H54 (cell line): ENCODE measurements at regions not wholly inside any gene's neighbourhood (a gene's known extent, or its start where the extent isn't known, plus 50 kb on each side); places are given as distances from the start of the nearest gene placed in this dataset.

ENCODE experiments used
- DNase-seq: peaks from one replicate; pipeline ENCODE4 v3.0.0; 2011; ENCODE audit warnings: low spot score, mixed read lengths; ENCODE audit not compliant: insufficient read length
- FAIRE-seq: peaks from 3 replicates; lab custom pipeline; 2011; peaks lifted over from hg19 to GRCh38; lab: Jason Lieb, UNC
- POLR2A ChIP-seq: IDR thresholded peaks from 2 replicates; pipeline ENCODE4 v1.6.1; 2011; ENCODE audit warnings: low read depth, mild to moderate bottlenecking, low read length

GRCh38 chr10:44587488-44588318 lies 202.8 kb upstream of the CXCL12 start:
- no peak for FAIRE-seq
- no peak for TF ChIP-seq POLR2A
- DNase-seq: no peak

DNA sequence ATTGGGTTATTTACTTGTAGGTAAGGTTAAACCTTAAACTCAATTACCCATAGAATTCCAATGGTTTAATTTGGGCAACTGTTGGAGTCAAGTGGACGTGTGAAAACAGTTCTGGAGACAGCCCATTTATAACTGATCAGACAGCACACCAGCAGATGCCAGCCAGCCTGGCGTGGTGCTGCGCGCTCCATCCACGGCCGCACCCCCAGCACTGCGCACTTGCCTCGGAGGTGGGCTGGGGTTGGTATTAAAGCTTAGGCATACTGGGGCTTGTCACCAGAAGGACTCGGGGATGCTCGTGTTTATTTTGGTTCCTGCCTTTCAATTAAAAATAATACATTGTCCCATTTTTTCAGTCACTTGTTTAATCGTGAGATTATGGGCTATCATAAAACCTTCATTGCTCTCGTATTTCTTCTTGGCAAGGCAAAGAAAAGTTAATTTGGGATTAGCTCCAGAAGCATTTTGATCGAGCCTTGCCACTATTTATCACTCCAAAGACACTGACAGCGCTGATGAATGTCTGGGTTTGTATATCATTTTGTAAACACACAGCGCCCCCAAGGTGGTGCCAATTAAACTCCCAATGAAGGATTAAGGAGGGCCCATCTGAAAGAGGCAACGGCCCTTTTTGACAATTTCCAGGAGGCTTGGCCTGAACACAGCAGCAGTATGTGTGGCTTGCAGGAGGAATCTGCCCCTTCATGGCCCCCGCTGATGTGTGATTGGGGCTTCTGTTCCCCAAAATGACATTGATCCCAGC lies 204.5 kb upstream of the CXCL12 start:
- TF ChIP-seq POLR2A: no peak
- FAIRE-seq (no peak), DNase-seq (no peak)

DNA sequence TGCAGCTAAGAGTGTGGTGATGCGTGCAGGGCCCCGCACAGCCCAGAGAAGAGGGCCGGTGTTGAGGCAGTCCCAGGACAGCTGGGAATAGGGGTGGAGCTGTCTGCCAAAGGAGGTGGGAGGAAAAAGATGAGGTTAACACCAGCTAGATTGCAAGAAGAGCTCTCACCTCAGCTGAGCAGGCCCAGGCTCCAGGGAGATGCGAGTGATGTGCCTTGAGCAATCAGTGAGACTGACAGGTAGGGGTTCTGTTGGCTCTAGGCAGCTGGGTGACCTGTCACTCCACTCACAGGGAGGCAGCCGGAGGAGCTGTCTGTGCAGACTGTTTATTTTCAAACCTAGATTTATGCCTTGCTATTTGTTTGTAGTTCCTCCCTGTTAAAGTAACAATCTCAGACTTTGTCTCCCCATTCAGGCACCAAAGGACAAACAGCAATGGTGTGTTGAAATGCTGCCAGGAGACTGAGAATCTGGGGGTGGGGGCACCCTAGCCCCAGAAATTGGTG lies 205.1 kb upstream of the CXCL12 start:
- DNase-seq (no peak), FAIRE-seq (no peak)
- no peak for TF ChIP-seq POLR2A

- DNase-seq (no peak), FAIRE-seq (no peak)
- TF ChIP-seq POLR2A: no peak
These were observed 207.0 kb upstream of the CXCL12 start for GRCh38 chr10:44591911-44592310.

DNA sequence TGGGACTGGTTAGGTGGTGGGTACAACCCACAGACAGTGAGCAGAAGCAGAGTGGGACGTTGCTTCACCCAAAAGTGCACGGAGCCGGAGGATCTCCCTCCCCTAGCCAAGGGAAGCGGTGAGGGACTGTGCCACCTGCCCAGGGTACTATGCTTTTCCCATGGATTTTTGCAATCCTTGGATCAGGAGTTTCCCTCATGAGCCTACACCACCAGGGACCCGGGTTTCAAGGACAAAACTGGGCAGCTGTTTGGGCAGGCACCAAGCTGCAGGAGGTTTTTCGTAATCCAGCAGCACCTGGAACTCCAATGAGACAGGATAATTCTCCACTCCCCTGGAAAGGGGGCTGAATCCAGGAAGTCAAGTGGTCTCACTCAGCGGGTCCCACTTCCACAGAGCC lies 209.1 kb upstream of the CXCL12 start:
- no peak for DNase-seq
- no peak for TF ChIP-seq POLR2A
- no peak for FAIRE-seq

DNA sequence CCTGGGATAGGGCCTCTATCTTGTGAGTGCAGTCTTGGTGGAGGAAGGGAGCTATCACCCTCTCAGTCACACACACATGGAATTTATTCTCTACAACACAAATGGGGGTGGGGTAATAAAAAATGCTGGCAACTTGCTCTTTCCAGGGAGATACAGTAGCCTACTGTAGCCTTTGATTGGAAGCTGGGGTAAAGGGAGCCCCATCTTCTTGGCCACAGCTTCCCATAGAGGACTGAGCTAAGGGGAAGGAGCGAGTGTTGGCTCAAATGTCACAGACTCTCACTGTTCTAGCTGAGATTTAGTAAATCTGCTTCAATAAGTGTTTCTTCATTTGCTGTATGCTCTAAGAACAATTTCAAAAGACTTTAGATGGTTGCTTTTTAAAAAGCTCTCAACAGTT lies 222.2 kb upstream of the CXCL12 start:
- TF ChIP-seq POLR2A: no peak
- DNase-seq (no peak), FAIRE-seq (no peak)

GRCh38 chr10:44618910-44619309 lies 234.0 kb upstream of the CXCL12 start:
- FAIRE-seq (no peak), DNase-seq (no peak)
- no peak for TF ChIP-seq POLR2A

DNA sequence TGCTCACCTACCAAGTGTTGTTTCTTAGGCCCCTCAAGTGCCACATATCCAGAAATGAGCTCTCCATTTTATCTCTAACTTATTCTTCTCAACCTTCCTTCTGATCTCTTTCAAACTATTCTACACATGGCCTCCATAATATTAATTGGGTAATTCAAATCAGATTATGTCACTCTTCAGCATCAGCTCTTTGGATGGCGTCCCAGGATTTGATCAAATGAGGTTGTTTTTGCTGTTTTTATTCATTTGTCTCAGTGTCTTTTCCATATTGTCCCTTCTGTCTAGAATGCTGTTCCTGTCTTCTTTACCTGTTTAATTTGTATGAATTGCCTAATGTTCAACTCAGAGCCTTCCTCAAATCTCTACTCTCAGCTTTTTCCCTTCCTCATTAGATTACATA lies 234.6 kb upstream of the CXCL12 start:
- FAIRE-seq: no peak
- TF ChIP-seq POLR2A: no peak
- DNase-seq: no peak

DNA sequence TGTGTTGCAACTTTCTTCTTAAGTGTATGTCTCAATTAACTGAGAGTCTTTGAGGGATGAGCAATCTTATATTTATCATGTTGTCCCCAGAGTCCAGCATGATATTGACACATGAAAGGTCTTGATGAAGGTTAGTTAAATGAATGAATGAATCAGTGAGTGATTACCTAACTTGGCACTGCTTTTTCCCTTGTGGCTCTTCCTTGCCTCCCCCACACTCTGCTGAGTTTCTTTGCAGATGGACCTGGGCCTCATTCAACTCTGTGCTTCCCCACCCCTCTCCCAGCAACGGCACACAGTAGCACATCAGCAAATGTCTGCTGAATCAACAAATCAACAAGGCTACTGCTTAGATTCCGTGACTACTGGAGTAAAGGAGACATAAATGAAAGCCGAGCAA lies 235.1 kb upstream of the CXCL12 start:
- no peak for DNase-seq
- FAIRE-seq: no peak
- TF ChIP-seq POLR2A: no peak

GRCh38 chr10:44627591-44628354 lies 242.9 kb upstream of the CXCL12 start:
- DNase-seq (no peak), FAIRE-seq (no peak)
- TF ChIP-seq POLR2A: no peak

- no peak for DNase-seq
- TF ChIP-seq POLR2A: no peak
- no peak for FAIRE-seq
These were observed 244.0 kb upstream of the CXCL12 start for GRCh38 chr10:44628921-44629320.

DNA sequence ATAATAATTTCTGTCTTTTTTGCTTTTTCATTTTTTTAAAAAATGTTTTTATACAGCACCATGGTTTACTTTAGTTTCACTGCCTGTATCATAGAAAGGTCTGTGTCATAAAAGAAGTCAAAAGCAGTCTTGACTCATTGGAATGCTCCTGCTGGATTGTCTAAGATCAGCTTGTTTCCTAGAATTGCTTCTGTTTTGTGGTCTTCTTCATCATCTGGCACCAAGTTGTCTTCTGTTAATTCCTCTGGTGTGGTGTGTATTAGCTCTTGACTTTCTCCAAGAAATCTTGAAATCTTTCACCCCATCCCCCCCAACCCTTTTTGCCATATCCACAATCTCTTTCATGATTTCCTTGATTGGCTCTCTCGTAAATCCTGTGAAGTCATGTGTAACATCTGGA lies 250.3 kb upstream of the CXCL12 start:
- DNase-seq (no peak), FAIRE-seq (no peak)
- TF ChIP-seq POLR2A: no peak

- DNase-seq: no peak
- TF ChIP-seq POLR2A: no peak
- FAIRE-seq: no peak
These were observed 251.7 kb upstream of the CXCL12 start for GRCh38 chr10:44636625-44637024.

DNA sequence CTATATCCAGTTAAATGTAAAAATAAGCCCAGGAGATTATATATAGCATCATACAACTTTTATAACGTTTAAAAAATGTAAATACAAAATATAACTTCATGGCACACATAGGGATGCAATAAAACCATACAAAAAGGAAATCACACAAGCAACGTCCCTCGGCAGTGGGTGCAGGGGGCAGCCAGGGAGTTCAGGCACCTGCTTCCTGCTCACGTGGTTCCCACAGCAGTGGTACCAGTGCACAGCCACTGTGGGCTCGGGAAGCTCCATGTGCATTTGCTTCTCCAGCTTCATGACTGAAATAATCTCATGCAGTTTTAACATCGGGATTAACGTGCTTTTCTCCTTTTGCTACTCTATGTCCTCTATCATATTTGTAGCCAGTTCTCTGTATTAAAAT lies 255.5 kb upstream of the CXCL12 start:
- FAIRE-seq (no peak), DNase-seq (no peak)
- TF ChIP-seq POLR2A: no peak

DNA sequence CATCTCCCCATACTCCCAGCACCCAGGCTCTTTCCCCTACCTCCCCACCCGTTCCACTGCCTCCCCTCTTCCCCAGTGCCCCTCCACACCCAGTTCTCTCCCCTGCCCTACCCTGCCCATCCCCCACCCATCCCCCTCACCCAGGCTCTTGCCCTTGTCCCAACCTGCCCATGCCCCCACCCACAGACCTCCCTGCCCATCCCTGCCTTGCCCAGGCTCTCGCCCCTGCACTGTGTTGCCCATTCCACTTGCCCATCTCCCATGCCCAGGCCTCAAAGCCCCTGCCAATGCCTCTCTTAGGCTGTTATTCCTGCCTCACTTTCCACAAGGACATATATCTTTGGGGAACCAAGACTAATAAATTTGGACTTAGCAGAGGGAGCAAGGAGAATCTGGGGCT lies 262.6 kb upstream of the CXCL12 start:
- TF ChIP-seq POLR2A: no peak
- FAIRE-seq (no peak), DNase-seq (no peak)
